DND-41 (cell line): ENCODE measurements at regions not wholly inside any gene's neighbourhood (a gene's known extent, or its start where the extent isn't known, plus 50 kb on each side); places are given as distances from the start of the nearest gene placed in this dataset.

Experiments
- ATAC-seq: fragments of 200-7000 bp; cut with Tn5 transposase; 3 replicates; pipeline ENCODE4 v1.9.1; 2021; ENCODE audit warnings: low read depth; ENCODE audit not compliant: insufficient read depth
- DNase-seq: peaks from one replicate; pipeline ENCODE4 v3.0.0-alpha.2; 2020
- H2AFZ ChIP-seq: 2 replicates; pipeline ENCODE4 v1.6.0; 2012; ENCODE audit warnings: low read depth, low read length
- H3K27ac ChIP-seq: 2 replicates; pipeline ENCODE4 v1.5.1; 2012; ENCODE audit warnings: low read length, inconsistent platforms
- H3K27me3 ChIP-seq: fragments of 200-600 bp; sonication (generic); 2 replicates; pipeline ENCODE4 v1.6.0; 2012; ENCODE audit warnings: low read length, mild to moderate bottlenecking, inconsistent platforms; ENCODE audit not compliant: insufficient read depth, poor library complexity
- H3K36me3 ChIP-seq: 2 replicates; pipeline ENCODE4 v1.5.1; 2012; ENCODE audit warnings: low read length, inconsistent platforms; ENCODE audit not compliant: insufficient read depth
- H3K4me1 ChIP-seq: 2 replicates; pipeline ENCODE4 v1.5.1; 2012; ENCODE audit warnings: mild to moderate bottlenecking, low read length; ENCODE audit not compliant: insufficient read depth
- H3K4me2 ChIP-seq: 2 replicates; pipeline ENCODE4 v1.6.0; 2012; ENCODE audit warnings: mild to moderate bottlenecking, moderate library complexity, low read length, inconsistent platforms; ENCODE audit not compliant: insufficient read depth
- H3K4me3 ChIP-seq, 2 experiments: fragments of 200-600 bp in 1 of 2; shearing (Covaris generic) in 1 of 2; 2 replicates each; pipeline ENCODE4 v1.5.1; 2012 to 2016; ENCODE audit warnings: inconsistent platforms in 2 of 2, low read length in 2 of 2, mild to moderate bottlenecking in 2 of 2, low read depth in 1 of 2, moderate library complexity in 1 of 2
- H3K79me2 ChIP-seq: 2 replicates; pipeline ENCODE4 v1.6.0; 2012; ENCODE audit warnings: low read length, inconsistent platforms; ENCODE audit not compliant: insufficient read depth
- H3K9ac ChIP-seq: 2 replicates; pipeline ENCODE4 v1.6.0; 2012; ENCODE audit warnings: low read depth, mild to moderate bottlenecking, inconsistent platforms, low read length, moderate library complexity
- H3K9me3 ChIP-seq: 2 replicates; pipeline ENCODE4 v1.5.1; 2012; ENCODE audit warnings: low read length, moderate library complexity, mild to moderate bottlenecking, inconsistent platforms; ENCODE audit not compliant: insufficient read depth, severe bottlenecking
- H4K20me1 ChIP-seq: 2 replicates; pipeline ENCODE4 v1.6.0; 2012; ENCODE audit warnings: low read length; ENCODE audit not compliant: insufficient read depth
- EZH2 ChIP-seq: IDR thresholded peaks from 3 replicates; pipeline ENCODE4 v1.6.1; 2012; ENCODE audit warnings: borderline replicate concordance, low read depth, mild to moderate bottlenecking, moderate library complexity, low read length, inconsistent platforms; ENCODE audit not compliant: severe bottlenecking
- TF ChIP-seq, protein P1 (sequence below): IDR thresholded peaks from 2 replicates; pipeline ENCODE4 v1.5.1; 2012; ENCODE audit warnings: borderline replicate concordance, low read length, moderate library complexity, mild to moderate bottlenecking; ENCODE audit not compliant: poor library complexity, severe bottlenecking; ENCODE audit errors: extremely low read depth

DNA sequence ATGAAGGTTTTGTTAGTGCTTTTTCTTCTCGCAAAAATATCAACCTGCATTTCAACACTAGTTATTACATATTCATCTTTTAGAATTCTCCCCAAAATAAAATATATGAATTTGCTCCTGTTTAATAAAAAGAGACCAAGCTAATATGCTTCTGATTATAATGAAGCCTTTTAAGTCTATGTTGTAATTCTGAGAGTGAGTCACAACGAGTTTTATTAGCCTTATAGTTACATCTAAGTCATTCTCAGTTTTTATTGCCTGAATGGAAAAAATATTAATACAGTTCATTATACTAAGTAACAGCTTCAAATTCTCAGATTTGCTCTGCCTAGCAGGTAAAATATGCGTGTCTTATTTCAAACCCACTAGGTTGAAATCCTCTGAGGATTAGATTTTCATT, 152.4 kb upstream of the CELF2 start:
- Histone ChIP-seq H3K9me3 (no peaks in the 10 kb centered on the region), H3K4me3 (no peak overlapping the region), H3K27me3 (no peaks in the 10 kb centered on the region), H3K27ac (no peak overlapping the region), H4K20me1 (no peaks in the 10 kb centered on the region), H3K36me3 (no peaks in the 10 kb centered on the region), H3K4me2 (no peak overlapping the region), H2AFZ (no peak overlapping the region), H3K4me1 (no peaks in the 10 kb centered on the region), H3K9ac (no peak overlapping the region), H3K79me2 (no peaks in the 10 kb centered on the region)
- no peak for DNase-seq
- no peak for ATAC-seq
- TF ChIP-seq EZH2 = no peak

DNA sequence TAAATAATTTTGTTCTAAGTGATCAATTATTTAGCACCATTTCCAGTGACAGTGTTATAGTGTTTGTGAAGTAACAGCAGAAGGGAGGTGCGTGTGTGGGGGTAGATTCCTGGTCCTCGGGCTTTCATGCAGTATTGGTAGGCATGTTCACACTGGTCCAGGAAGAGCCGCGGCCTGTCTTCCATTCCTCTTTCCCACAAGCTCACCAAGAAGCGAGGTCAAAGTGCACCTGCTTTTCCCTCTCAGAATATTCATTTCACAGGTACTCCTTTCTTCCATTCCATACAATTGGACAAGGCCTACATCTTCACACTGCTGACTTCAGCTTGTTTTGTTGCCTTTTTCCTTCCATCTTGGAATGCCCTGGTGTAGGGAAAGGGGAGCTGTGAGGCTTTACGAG, 151.8 kb upstream of the CELF2 start:
- TF ChIP-seq EZH2 = no peak
- TF ChIP-seq, protein P1, sequence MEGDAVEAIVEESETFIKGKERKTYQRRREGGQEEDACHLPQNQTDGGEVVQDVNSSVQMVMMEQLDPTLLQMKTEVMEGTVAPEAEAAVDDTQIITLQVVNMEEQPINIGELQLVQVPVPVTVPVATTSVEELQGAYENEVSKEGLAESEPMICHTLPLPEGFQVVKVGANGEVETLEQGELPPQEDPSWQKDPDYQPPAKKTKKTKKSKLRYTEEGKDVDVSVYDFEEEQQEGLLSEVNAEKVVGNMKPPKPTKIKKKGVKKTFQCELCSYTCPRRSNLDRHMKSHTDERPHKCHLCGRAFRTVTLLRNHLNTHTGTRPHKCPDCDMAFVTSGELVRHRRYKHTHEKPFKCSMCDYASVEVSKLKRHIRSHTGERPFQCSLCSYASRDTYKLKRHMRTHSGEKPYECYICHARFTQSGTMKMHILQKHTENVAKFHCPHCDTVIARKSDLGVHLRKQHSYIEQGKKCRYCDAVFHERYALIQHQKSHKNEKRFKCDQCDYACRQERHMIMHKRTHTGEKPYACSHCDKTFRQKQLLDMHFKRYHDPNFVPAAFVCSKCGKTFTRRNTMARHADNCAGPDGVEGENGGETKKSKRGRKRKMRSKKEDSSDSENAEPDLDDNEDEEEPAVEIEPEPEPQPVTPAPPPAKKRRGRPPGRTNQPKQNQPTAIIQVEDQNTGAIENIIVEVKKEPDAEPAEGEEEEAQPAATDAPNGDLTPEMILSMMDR = no peak
- Histone ChIP-seq H3K27me3 (no peaks in the 10 kb centered on the region), H3K4me3 (no peak overlapping the region), H3K79me2 (no peaks in the 10 kb centered on the region), H4K20me1 (no peaks in the 10 kb centered on the region), H3K36me3 (no peaks in the 10 kb centered on the region), H3K9ac (no peak overlapping the region), H3K9me3 (no peaks in the 10 kb centered on the region), H3K4me1 (no peaks in the 10 kb centered on the region), H3K27ac (no peak overlapping the region), H2AFZ (no peak overlapping the region), H3K4me2 (no peak overlapping the region)
- DNase-seq = no peak
- ATAC-seq = no peak

DNA sequence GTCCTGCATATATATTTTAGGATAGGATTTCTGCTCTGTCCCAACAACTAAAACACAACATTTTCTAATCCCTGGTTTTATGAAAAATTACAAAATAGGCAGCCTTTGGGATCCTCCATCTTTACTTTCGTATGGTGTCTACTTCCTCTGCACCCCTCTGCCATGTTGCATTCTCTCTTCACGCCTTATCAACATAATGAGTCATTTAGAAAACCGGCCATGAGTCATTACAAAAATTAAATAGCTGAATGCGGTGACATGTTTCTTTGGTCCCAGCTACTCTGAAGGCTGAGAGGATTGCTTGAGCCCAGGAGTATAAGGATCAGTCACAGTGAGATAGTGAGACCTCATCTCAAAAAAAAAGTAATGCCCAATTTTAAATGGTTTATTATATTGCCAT, 148.1 kb upstream of the CELF2 start:
- H3K4me2 ChIP-seq = no peak overlapping the region
- no peak for TF ChIP-seq EZH2
- TF ChIP-seq, protein P1 = no peak
- no peak overlapping the region for H3K27ac ChIP-seq
- ATAC-seq (no peak), DNase-seq (no peak)
- H3K4me1 ChIP-seq = no peaks in the 10 kb centered on the region
- H2AFZ ChIP-seq = no peak overlapping the region
- H3K79me2 ChIP-seq = no peaks in the 10 kb centered on the region
- peaks cover 3% of the 10 kb centered on the region for H3K27me3 ChIP-seq
- H3K9me3 ChIP-seq = no peaks in the 10 kb centered on the region
- H3K9ac ChIP-seq = no peak overlapping the region
- H3K36me3 ChIP-seq = no peaks in the 10 kb centered on the region
- H3K4me3 ChIP-seq = no peak overlapping the region
- H4K20me1 ChIP-seq = no peaks in the 10 kb centered on the region

DNA sequence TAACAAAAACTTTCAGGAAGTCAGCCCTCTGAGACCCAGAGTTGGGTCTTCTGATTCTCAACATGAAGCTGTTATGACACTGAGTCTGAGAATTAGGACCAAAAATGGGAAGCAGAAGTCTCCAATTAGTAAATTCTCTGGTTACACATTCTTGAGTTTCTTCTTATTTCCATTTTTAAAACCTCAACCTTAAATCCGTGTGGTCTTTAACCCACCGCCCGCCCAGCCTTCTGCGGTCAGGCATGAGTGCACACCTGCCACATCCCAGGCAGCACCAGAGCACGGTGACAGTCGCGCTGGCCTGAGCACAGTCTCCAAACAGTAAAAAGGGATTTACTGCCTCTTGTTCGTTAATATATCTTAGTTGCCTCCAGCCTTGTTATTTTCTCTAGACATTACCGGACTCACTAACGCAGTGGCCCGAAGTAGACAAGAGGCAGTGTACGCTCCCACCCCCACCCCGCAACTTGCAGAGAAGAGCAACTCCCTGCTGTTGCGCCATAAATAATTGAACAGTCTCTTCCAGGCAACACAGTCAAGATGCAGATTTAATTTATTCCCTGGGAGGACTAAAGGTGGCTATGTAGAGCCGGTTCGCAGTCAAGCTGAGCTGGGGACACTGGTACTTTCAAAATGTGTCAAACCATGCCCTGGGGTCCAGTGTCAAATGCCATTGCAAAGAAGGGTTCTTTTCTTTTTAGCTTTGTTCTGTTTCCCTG, 147.0 kb upstream of the CELF2 start:
- Histone ChIP-seq H4K20me1 (no peaks in the 10 kb centered on the region), H3K27ac (no peak overlapping the region), H3K4me1 (no peaks in the 10 kb centered on the region), H3K4me3 (no peak overlapping the region), H3K79me2 (no peaks in the 10 kb centered on the region), H3K9me3 (no peaks in the 10 kb centered on the region), H3K27me3 (peaks cover 3% of the 10 kb centered on the region), H3K36me3 (no peaks in the 10 kb centered on the region), H3K9ac (no peak overlapping the region), H2AFZ (no peak overlapping the region), H3K4me2 (no peak overlapping the region)
- DNase-seq (no peak), ATAC-seq (no peak)
- TF ChIP-seq, protein P1 = no peak
- TF ChIP-seq EZH2 = no peak
